Adrenal gland (tissue), 5 donors: ENCODE measurements at regions not wholly inside any gene's neighbourhood (a gene's known extent, or its start where the extent isn't known, plus 50 kb on each side); places are given as distances from the start of the nearest gene placed in this dataset.

Experiments used
- CTCF ChIP-seq, 6 experiments: fragments of 450-650 bp in 4 of 6; fragments of 200-600 bp in 2 of 6; sonication (generic) in 1 of 6; IDR thresholded peaks; 1 replicate in 5 of 6; 2 replicates in 1 of 6; pipeline versions ENCODE4 v1.5.1 to v1.8.0; 2016 to 2021; ENCODE audit warnings: antibody characterized with exemption in 6 of 6, mild to moderate bottlenecking in 2 of 6, moderate library complexity in 1 of 6
- POLR2A ChIP-seq, 2 donors: fragments of 450-650 bp; IDR thresholded peaks; one replicate each; pipeline ENCODE4 v1.6.1; 2017; ENCODE audit warnings: antibody characterized with exemption in 2 of 2, mild to moderate bottlenecking in 2 of 2, moderate library complexity in 1 of 2
- donor health status: DM: no; HTN: no; CAD: no.

- TF ChIP-seq CTCF (IDR thresholded peaks at IDR 0.05) (no peak), POLR2A (IDR thresholded peaks at IDR 0.05) (no peak)
Measured at GRCh38 chr4:165716472-165716871, 156.6 kb upstream of the TLL1 start.
